ENCODE measurements at regions not wholly inside any gene's neighbourhood (a gene's known extent, or its start where the extent isn't known, plus 50 kb on each side); places are given as distances from the start of the nearest gene placed in this dataset.
A peak's percentile ranks its signal among the peaks of the same experiment; 100 is the strongest.
"Not testable (repeated sequence)": the region's sequence is repeated elsewhere in the genome, so short reads cannot be mapped to it uniquely, and the experiment has no call there.

- DNase-seq: no peak
Measured at GRCh38 chr2:121066526-121066925, 218.5 kb downstream of the TFCP2L1 start.

- no peak for DNase-seq
Measured at GRCh38 chr2:121068851-121069250, 216.2 kb downstream of the TFCP2L1 start.

GRCh38 chr2:121069434-121069969 lies 215.5 kb downstream of the TFCP2L1 start:
- no peak for DNase-seq

GRCh38 chr2:121070061-121070460 lies 214.9 kb downstream of the TFCP2L1 start:
- DNase-seq: not testable (repeated sequence)

GRCh38 chr2:121071034-121071504 lies 213.9 kb downstream of the TFCP2L1 start:
- DNase-seq: peak; percentile 69

- DNase-seq: no peak
Measured at GRCh38 chr2:121072784-121073183, 212.2 kb downstream of the TFCP2L1 start.

- DNase-seq: no peak
Measured at GRCh38 chr2:121073320-121074210, 211.4 kb downstream of the TFCP2L1 start.

- DNase-seq: no peak
Measured at GRCh38 chr2:121074293-121074932, 210.6 kb downstream of the TFCP2L1 start.

- DNase-seq: peak; percentile 57
Measured at GRCh38 chr2:121075006-121075551, 209.9 kb downstream of the TFCP2L1 start.

GRCh38 chr2:121075641-121076497 lies 209.1 kb downstream of the TFCP2L1 start:
- DNase-seq: no peak

- DNase-seq: no peak
Measured at GRCh38 chr2:121076498-121076820, 208.5 kb downstream of the TFCP2L1 start.

- DNase-seq: peak; percentile 73
Measured at GRCh38 chr2:121076885-121077549, 208.0 kb downstream of the TFCP2L1 start.

GRCh38 chr2:121078899-121079298 lies 206.1 kb downstream of the TFCP2L1 start:
- no peak for DNase-seq

GRCh38 chr2:121080013-121080772 lies 204.8 kb downstream of the TFCP2L1 start:
- peak; percentile 65 for DNase-seq

- no peak for DNase-seq
Measured at GRCh38 chr2:121081701-121082100, 203.3 kb downstream of the TFCP2L1 start.

- DNase-seq: no peak
Measured at GRCh38 chr2:121082191-121082590, 202.8 kb downstream of the TFCP2L1 start.

- no peak for DNase-seq
Measured at GRCh38 chr2:121084130-121084680, 200.8 kb downstream of the TFCP2L1 start.

GRCh38 chr2:121085801-121086200 lies 199.2 kb downstream of the TFCP2L1 start:
- no peak for DNase-seq

GRCh38 chr2:121086450-121086849 lies 198.6 kb downstream of the TFCP2L1 start:
- DNase-seq: no peak

GRCh38 chr2:121087117-121087516 lies 197.9 kb downstream of the TFCP2L1 start:
- no peak for DNase-seq
